ENCODE measurements at regions not wholly inside any gene's neighbourhood (a gene's known extent, or its start where the extent isn't known, plus 50 kb on each side); places are given as distances from the start of the nearest gene placed in this dataset.

GRCh38 chr4:80134936-80135701 lies 62.1 kb upstream of the ANTXR2 start:
- Mint-ChIP-seq H3K36me3 (ENCODE audit: low read depth) (peaks cover 12% of the 10 kb centered on the region), H3K4me3 (no peak overlapping the region), H3K27ac (no peak overlapping the region), H3K4me1 (ENCODE audit: low read depth) (peaks cover 43% of the 10 kb centered on the region), H3K27me3 (ENCODE audit: insufficient read depth) (no peaks in the 10 kb centered on the region), H3K9me3 (peaks cover 6% of the 10 kb centered on the region)
- DNase-seq (ENCODE audit: low spot score) = no peak
- intact Hi-C loops (cut with micrococcal nuclease) = no loop called here

- Mint-ChIP-seq H3K9me3 (peaks cover 6% of the 10 kb centered on the region), H3K27ac (no peak overlapping the region), H3K4me1 (ENCODE audit: low read depth) (peaks cover 43% of the 10 kb centered on the region), H3K27me3 (ENCODE audit: insufficient read depth) (no peaks in the 10 kb centered on the region), H3K4me3 (no peak overlapping the region), H3K36me3 (ENCODE audit: low read depth) (peaks cover 14% of the 10 kb centered on the region)
- intact Hi-C loops (cut with micrococcal nuclease) = no loop called here
- no peak for DNase-seq (ENCODE audit: low spot score)
Measured at GRCh38 chr4:80133240-80133783, 60.3 kb upstream of the ANTXR2 start.

DNA sequence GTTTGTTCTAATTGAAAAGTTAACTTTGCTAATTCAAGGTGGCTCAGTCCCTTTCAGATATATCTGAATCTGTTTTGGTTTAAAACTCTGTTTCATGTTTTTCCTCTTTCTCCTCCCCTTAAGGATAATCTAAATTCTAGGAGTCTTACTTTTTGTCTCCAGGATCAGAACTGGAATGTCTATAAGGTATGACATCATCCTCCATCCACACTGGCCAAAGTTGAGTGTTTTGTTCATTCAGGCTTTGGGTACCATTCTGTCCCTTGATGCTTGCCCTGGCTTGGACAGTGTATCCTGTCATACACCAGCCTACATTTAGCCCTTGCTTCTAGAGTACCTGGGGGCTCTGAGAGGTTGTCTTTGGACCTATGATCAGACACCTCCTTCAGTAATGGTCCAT lies 56.8 kb upstream of the ANTXR2 start:
- Mint-ChIP-seq H3K9me3 (no peaks in the 10 kb centered on the region), H3K4me3 (no peak overlapping the region), H3K27ac (no peak overlapping the region), H3K4me1 (ENCODE audit: low read depth) (peaks cover 57% of the 10 kb centered on the region), H3K27me3 (ENCODE audit: insufficient read depth) (no peaks in the 10 kb centered on the region), H3K36me3 (ENCODE audit: low read depth) (peaks cover 8% of the 10 kb centered on the region)
- no peak for DNase-seq (ENCODE audit: low spot score)
- intact Hi-C loops (cut with micrococcal nuclease) = loop anchor here (5.0 kb wide), 2 partner anchors 212 to 1472 kb away; no protein-coding TSS in a partner anchor

GRCh38 chr4:80128941-80129340 lies 55.9 kb upstream of the ANTXR2 start:
- Mint-ChIP-seq H3K27ac (no peak overlapping the region), H3K27me3 (ENCODE audit: insufficient read depth) (no peaks in the 10 kb centered on the region), H3K4me1 (ENCODE audit: low read depth) (peaks cover 63% of the 10 kb centered on the region), H3K4me3 (no peak overlapping the region), H3K36me3 (ENCODE audit: low read depth) (peaks cover 8% of the 10 kb centered on the region), H3K9me3 (no peaks in the 10 kb centered on the region)
- no peak for DNase-seq (ENCODE audit: low spot score)
- intact Hi-C loops (cut with micrococcal nuclease) = loop anchor here (5.0 kb wide), 2 partner anchors 212 to 1472 kb away; no protein-coding TSS in a partner anchor

- intact Hi-C loops (cut with micrococcal nuclease) = loop anchor here (1.0 to 5.0 kb wide), 5 partner anchors 10 to 1471 kb away; no protein-coding TSS in a partner anchor
- no peak for DNase-seq (ENCODE audit: low spot score)
- Mint-ChIP-seq H3K4me3 (peak overlapping the region; percentile 71), H3K36me3 (ENCODE audit: low read depth) (peaks cover 8% of the 10 kb centered on the region), H3K27ac (peak overlapping the region; percentile 86), H3K27me3 (ENCODE audit: insufficient read depth) (no peaks in the 10 kb centered on the region), H3K9me3 (no peaks in the 10 kb centered on the region), H3K4me1 (ENCODE audit: low read depth) (peaks cover 68% of the 10 kb centered on the region)
Measured at GRCh38 chr4:80127870-80128419, 54.9 kb upstream of the ANTXR2 start.

DNA sequence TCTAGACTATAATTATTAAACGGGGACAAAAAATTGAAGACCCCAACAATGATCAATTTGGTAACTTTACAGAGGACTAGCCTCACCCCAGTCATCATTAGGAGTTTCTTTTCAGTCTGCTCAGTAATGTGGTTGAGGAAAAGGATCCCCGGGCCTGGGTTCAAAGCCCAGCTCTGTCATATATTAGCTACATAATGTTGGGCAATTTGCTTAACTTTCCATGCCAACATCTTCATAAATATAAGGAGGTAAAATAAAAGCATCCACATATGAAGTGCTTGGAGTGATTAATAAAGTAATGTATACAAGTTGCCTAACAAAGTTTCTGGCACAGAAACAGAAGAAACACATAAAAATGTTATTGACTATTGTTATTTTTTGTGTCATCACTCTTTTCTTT lies 53.4 kb upstream of the ANTXR2 start:
- no peak for DNase-seq (ENCODE audit: low spot score)
- Mint-ChIP-seq H3K4me3 (no peak overlapping the region), H3K27me3 (ENCODE audit: insufficient read depth) (no peaks in the 10 kb centered on the region), H3K9me3 (peaks cover 8% of the 10 kb centered on the region), H3K36me3 (ENCODE audit: low read depth) (peaks cover 8% of the 10 kb centered on the region), H3K27ac (peak overlapping the region; percentile 92), H3K4me1 (ENCODE audit: low read depth) (peaks cover 68% of the 10 kb centered on the region)
- intact Hi-C loops (cut with micrococcal nuclease) = loop anchor here (2.0 to 5.0 kb wide), 3 partner anchors 120 to 1469 kb away; no protein-coding TSS in a partner anchor

GRCh38 chr4:80125252-80126177 lies 52.5 kb upstream of the ANTXR2 start:
- intact Hi-C loops (cut with micrococcal nuclease) = loop anchor here (1.0 to 5.0 kb wide), 9 partner anchors 48 to 1468 kb away; partner anchors contain the start of gene ANTXR2
- Mint-ChIP-seq H3K36me3 (ENCODE audit: low read depth) (peaks cover 5% of the 10 kb centered on the region), H3K4me1 (ENCODE audit: low read depth) (peaks cover 68% of the 10 kb centered on the region), H3K27ac (peak overlapping the region; percentile 92), H3K27me3 (ENCODE audit: insufficient read depth) (no peaks in the 10 kb centered on the region), H3K4me3 (peak overlapping the region; percentile 71), H3K9me3 (peaks cover 10% of the 10 kb centered on the region)
- peak; percentile 17 for DNase-seq (ENCODE audit: low spot score)

DNA sequence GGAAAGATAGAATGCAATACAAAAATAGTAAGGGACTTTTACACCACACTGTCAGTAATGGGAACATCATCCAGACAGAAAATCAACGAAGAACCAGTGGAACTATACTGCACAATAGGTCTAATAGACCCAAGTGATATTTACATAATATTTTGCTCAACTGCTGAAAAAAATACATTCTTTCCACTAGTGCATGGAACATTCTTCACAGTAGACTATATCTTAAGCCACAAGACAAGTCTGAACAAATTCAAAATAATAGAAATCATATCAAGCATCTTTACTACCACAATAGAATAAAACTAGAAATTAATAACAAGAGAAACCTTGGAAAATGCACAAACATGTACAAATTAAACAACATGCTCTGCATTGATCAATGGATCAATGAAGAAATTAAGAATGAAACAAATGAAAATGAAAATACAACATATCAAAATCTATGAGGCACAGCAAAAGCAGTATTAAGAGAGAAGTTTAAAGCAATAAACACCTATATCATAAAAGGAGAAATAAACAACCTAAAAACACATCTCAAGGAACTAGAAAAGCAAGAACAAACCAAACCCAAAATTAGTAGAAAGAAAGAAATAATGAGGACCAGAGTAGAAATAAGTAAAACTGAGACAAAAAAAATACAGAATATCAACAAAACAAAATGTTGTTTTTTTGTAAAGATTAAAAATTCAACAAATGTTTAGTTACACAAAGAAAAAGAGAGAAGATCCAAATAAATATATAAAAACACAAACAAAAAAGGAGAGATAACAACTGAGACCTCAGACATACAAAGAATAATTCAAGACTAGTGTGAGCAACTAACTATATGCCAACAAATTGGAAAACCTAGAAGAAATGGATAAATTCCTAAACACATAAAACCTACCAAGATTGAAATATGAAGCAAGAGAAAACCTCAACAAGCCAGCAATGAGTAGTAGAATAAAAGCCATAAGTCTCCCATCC lies 51.5 kb upstream of the ANTXR2 start:
- peaks cover 5% of the 10 kb centered on the region for H3K36me3 Mint-ChIP-seq (ENCODE audit: low read depth)
- peak overlapping the region; percentile 92 for H3K27ac Mint-ChIP-seq
- peaks cover 14% of the 10 kb centered on the region for H3K9me3 Mint-ChIP-seq
- intact Hi-C loops (cut with micrococcal nuclease) = loop anchor here (1.0 to 5.0 kb wide), 8 partner anchors 49 to 1467 kb away; partner anchors contain the start of gene ANTXR2
- peak overlapping the region; percentile 71 for H3K4me3 Mint-ChIP-seq
- H3K4me1 Mint-ChIP-seq (ENCODE audit: low read depth) = peaks cover 58% of the 10 kb centered on the region
- H3K27me3 Mint-ChIP-seq (ENCODE audit: insufficient read depth) = no peaks in the 10 kb centered on the region
- DNase-seq (ENCODE audit: low spot score) = no peak
